ENCODE measurements at regions not wholly inside any gene's neighbourhood (a gene's known extent, or its start where the extent isn't known, plus 50 kb on each side); places are given as distances from the start of the nearest gene placed in this dataset.

DNA sequence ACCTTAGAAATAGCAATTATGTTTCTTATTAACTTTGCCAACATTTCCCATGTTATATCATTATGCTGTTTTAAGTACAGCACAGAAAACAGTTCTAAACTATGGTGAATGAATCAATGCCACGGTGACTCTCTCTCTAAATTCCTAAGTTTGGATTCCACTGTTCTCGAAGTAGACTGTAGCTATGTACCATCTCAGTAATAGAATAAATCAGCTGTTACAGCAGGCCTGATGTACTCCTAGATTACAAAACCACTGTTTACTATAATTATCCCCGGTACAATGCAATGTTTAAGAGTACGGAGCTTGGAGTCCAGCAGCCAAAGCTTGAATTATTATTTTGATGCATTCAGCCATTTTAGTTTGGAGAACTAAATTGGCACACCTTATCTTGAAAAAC, 476.3 kb upstream of the SLITRK1 start:
- WGBS, 5 donors, result 85 to 94% (median 89%) methylated on average over 4 of the region's 4 CpGs
- no peak for DNase-seq

DNA sequence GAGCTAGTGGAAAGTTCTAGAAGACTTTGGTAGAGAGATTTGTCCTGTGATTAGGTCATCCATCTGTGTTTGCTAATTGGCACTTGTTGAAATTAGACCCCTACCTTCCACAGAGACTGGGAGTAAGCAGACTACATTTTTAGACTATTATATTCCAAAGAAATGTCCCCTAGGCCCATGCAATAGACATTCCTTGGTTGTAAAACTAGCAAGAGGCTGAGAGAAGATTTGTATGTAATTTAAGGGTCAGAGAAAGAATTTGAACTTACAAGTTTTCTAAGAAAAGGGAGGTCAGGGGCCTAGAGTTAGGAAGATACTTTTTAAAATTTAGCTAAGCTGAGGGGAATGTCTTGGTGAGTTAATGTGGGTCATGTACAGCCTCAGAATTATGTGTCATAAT, 470.7 kb upstream of the SLITRK1 start:
- TF ChIP-seq, protein P1, sequence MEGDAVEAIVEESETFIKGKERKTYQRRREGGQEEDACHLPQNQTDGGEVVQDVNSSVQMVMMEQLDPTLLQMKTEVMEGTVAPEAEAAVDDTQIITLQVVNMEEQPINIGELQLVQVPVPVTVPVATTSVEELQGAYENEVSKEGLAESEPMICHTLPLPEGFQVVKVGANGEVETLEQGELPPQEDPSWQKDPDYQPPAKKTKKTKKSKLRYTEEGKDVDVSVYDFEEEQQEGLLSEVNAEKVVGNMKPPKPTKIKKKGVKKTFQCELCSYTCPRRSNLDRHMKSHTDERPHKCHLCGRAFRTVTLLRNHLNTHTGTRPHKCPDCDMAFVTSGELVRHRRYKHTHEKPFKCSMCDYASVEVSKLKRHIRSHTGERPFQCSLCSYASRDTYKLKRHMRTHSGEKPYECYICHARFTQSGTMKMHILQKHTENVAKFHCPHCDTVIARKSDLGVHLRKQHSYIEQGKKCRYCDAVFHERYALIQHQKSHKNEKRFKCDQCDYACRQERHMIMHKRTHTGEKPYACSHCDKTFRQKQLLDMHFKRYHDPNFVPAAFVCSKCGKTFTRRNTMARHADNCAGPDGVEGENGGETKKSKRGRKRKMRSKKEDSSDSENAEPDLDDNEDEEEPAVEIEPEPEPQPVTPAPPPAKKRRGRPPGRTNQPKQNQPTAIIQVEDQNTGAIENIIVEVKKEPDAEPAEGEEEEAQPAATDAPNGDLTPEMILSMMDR (IDR thresholded peaks at IDR 0.05 in 8 of 11, conservative IDR thresholded peaks at IDR 0.05 in 3 of 11), result no peak
- no peak for TF ChIP-seq POLR2AphosphoS5 (IDR thresholded peaks at IDR 0.05)
- TF ChIP-seq POLR2A (IDR thresholded peaks at IDR 0.05), result no peak
- Histone ChIP-seq H3K9me3 (peaks cover 0 to 18% (median 3%) of the 10 kb centered on the region in 8 donors), H3K36me3 (no peaks in the 10 kb centered on the region), H3K27ac (no peak overlapping the region), H3K27me3 (replicated peaks in 1 of 7) (no peaks in the 10 kb centered on the region), H3K4me3 (no peak overlapping the region), H3K4me1 (no peaks in the 10 kb centered on the region)
- intact Hi-C loops (cut with DNase I; ENCODE audit: low total_unique reads), result no loop called here
- DNase-seq, result no peak

More for the DNA sequence above, 476.3 kb upstream of the SLITRK1 start:
- Histone ChIP-seq H3K27me3 (replicated peaks in 1 of 7) (no peaks in the 10 kb centered on the region), H3K4me1 (no peaks in the 10 kb centered on the region), H3K36me3 (no peaks in the 10 kb centered on the region), H3K27ac (no peak overlapping the region), H3K4me3 (no peak overlapping the region), H3K9me3 (no peaks in the 10 kb centered on the region)
- intact Hi-C loops (cut with DNase I; ENCODE audit: low total_unique reads), result no loop called here
- TF ChIP-seq, protein P1 (IDR thresholded peaks at IDR 0.05 in 8 of 11, conservative IDR thresholded peaks at IDR 0.05 in 3 of 11), result no peak
- TF ChIP-seq POLR2A (IDR thresholded peaks at IDR 0.05), result no peak

DNA sequence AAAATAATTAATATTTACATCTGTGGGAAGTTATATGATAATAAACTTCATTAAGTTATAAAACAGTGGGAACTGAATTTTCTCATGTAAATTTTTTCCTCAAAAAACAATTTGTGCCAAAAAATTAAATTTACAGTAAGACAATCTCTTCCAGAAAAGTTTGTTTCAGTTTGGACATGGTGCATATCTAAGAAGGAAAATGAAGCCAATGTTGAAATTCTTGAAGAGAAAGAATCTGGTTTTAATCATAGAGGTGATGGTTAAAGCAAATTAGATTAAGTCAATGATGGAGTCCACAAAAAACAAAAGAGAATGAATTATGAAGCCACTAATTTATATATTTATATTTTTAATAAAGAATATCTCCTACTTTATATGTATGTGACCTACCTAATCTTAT, 457.2 kb upstream of the SLITRK1 start:
- intact Hi-C loops (cut with DNase I; ENCODE audit: low total_unique reads), result no loop called here
- no peak for DNase-seq
- peaks cover 0 to 5% (median 0%) of the 10 kb centered on the region in 8 donors for H3K9me3 ChIP-seq
- no peaks in the 10 kb centered on the region for H3K4me1 ChIP-seq
- no peak overlapping the region for H3K4me3 ChIP-seq
- TF ChIP-seq, protein P1 (IDR thresholded peaks at IDR 0.05 in 8 of 11, conservative IDR thresholded peaks at IDR 0.05 in 3 of 11), result no peak
- TF ChIP-seq POLR2AphosphoS5 (IDR thresholded peaks at IDR 0.05) (no peak), POLR2A (IDR thresholded peaks at IDR 0.05) (no peak)
- no peaks in the 10 kb centered on the region for H3K36me3 ChIP-seq
- H3K27ac ChIP-seq, result no peak overlapping the region
- no peaks in the 10 kb centered on the region for H3K27me3 ChIP-seq (replicated peaks in 1 of 7)

DNA sequence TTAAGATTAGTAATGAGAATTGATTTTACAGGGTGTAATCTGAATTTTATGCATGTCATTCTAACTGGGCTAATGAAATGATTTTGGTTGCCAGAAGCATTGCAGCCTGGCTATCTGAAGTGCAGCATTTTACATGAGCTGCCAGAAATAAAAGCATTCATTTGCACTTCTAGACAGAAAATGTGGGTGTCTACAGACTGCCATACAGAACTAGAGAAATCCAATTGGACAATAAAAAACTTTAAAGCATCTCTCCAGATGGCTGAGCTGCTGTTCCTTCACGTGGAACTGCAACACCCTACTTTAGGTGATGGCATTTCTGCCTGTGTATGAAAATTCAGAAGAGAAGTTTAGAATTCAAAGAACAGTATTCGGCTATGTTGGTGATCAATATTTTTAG, 450.1 kb upstream of the SLITRK1 start:
- Histone ChIP-seq H3K4me3 (no peak overlapping the region), H3K4me1 (no peaks in the 10 kb centered on the region), H3K27me3 (replicated peaks in 1 of 7) (no peaks in the 10 kb centered on the region), H3K9me3 (no peaks in the 10 kb centered on the region), H3K27ac (no peak overlapping the region), H3K36me3 (no peaks in the 10 kb centered on the region)
- no peak for DNase-seq
- TF ChIP-seq POLR2AphosphoS5 (IDR thresholded peaks at IDR 0.05) (no peak), POLR2A (IDR thresholded peaks at IDR 0.05) (no peak)
- 64 to 88% (median 77%) methylated on average over 2 of the region's 2 CpGs for WGBS, 5 donors
- intact Hi-C loops (cut with DNase I; ENCODE audit: low total_unique reads), result no loop called here

DNA sequence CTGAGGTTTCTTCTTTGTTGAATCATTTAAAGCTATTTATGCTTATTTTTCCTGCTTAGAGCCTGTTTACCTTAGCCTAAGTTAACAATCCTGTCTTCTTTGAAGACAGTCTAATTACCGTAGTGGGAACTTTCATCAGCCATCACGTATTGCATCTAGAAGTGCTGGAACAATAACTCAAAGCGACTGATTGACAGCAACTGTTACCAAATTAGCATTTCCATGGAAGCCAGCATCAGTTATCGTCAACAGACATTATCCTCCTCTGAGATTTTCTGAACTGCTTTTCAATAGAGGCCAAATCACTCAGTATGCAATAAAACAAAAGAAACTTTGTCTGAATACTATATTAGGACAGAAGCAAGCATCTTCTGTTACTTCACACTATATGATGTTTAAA, 433.3 kb upstream of the SLITRK1 start:
- WGBS, 5 donors, result 68 to 77% (median 75%) methylated on average over 4 of the region's 4 CpGs
- DNase-seq, result no peak
- H3K4me3 ChIP-seq, result no peak overlapping the region
- H3K27me3 ChIP-seq (replicated peaks in 1 of 7), result no peaks in the 10 kb centered on the region
- H3K27ac ChIP-seq, result no peak overlapping the region
- no peak for TF ChIP-seq POLR2AphosphoS5 (IDR thresholded peaks at IDR 0.05)
- no peak for TF ChIP-seq POLR2A (IDR thresholded peaks at IDR 0.05)
- TF ChIP-seq, protein P1 (IDR thresholded peaks at IDR 0.05 in 8 of 11, conservative IDR thresholded peaks at IDR 0.05 in 3 of 11), result no peak
- H3K4me1 ChIP-seq, result no peaks in the 10 kb centered on the region
- intact Hi-C loops (cut with DNase I; ENCODE audit: low total_unique reads), result no loop called here
- H3K9me3 ChIP-seq, result no peaks in the 10 kb centered on the region
- H3K36me3 ChIP-seq, result no peaks in the 10 kb centered on the region
